PC-9 (cell line): ENCODE measurements at regions not wholly inside any gene's neighbourhood (a gene's known extent, or its start where the extent isn't known, plus 50 kb on each side); places are given as distances from the start of the nearest gene placed in this dataset.
A peak's percentile ranks its signal among the peaks of the same experiment; 100 is the strongest.

Experiments
- BruUV-seq: library from RNA; stranded (reverse); fragments of 400-500 nt; replicated peaks from 2 replicates; lab custom pipeline; 2021; lab: Mats Ljungman, UMichigan
- CTCF ChIA-PET: fragments of 300-600 bp; sonication (Branson Sonifier 250); formaldehyde crosslinking; loops from one replicate; lab custom pipeline; 2022; ENCODE audit warnings: antibody characterized with exemption; lab: Charles Lee
- POLR2A ChIA-PET: fragments of 300-600 bp; sonication (Branson Sonifier 250); formaldehyde crosslinking; loops from one replicate; lab custom pipeline; 2022; ENCODE audit warnings: antibody characterized with exemption; ENCODE audit not compliant: unreplicated experiment; lab: Charles Lee
- DNase-seq, 2 experiments: peaks; one replicate each; pipeline versions ENCODE4 v3.0.0 to v3.0.0-alpha.2; 2015 to 2022; ENCODE audit warnings: mixed read lengths in 1 of 2
- H2AFZ ChIP-seq: fragments of 200-600 bp; sonication (generic); 2 replicates; pipeline ENCODE4 v1.8.1; 2017; ENCODE audit warnings: antibody characterized with exemption
- H3F3A ChIP-seq: fragments of 200-600 bp; sonication (generic); 2 replicates; pipeline ENCODE4 v1.8.1; 2017; ENCODE audit warnings: antibody characterized with exemption, mild to moderate bottlenecking, low read depth; ENCODE audit not compliant: insufficient read depth
- H3K27ac ChIP-seq: fragments of 200-600 bp; sonication (generic); 2 replicates; pipeline ENCODE4 v1.6.1; 2016; ENCODE audit warnings: mixed run types
- H3K27me3 ChIP-seq: fragments of 200-600 bp; sonication (generic); 2 replicates; pipeline ENCODE4 v1.6.1; 2016; ENCODE audit warnings: low read depth, mixed run types; ENCODE audit not compliant: insufficient read depth
- H3K36me3 ChIP-seq: fragments of 200-600 bp; sonication (generic); 2 replicates; pipeline ENCODE4 v1.6.1; 2016; ENCODE audit warnings: low read depth, mixed run types
- H3K4me1 ChIP-seq: fragments of 200-600 bp; sonication (generic); replicated peaks from 2 replicates; pipeline ENCODE4 v1.6.1; 2016; ENCODE audit warnings: mixed run types; ENCODE audit not compliant: insufficient read depth
- H3K4me2 ChIP-seq: fragments of 200-600 bp; sonication (generic); 2 replicates; pipeline ENCODE4 v1.6.1; 2017; ENCODE audit warnings: mixed run types
- H3K4me3 ChIP-seq: fragments of 200-600 bp; sonication (generic); 2 replicates; pipeline ENCODE4 v1.6.1; 2016; ENCODE audit warnings: mixed run types
- H3K79me2 ChIP-seq: fragments of 200-600 bp; sonication (generic); 2 replicates; pipeline ENCODE4 v1.6.1; 2017; ENCODE audit warnings: low read depth, mixed run types
- H3K9me2 ChIP-seq: fragments of 200-600 bp; sonication (generic); 2 replicates; pipeline ENCODE4 v1.8.1; 2017; ENCODE audit warnings: mild to moderate bottlenecking; ENCODE audit not compliant: insufficient read depth
- H3K9me3 ChIP-seq: fragments of 200-600 bp; sonication (generic); 2 replicates; pipeline ENCODE4 v1.8.1; 2016; ENCODE audit warnings: low read depth; ENCODE audit not compliant: insufficient read depth
- H4K20me1 ChIP-seq: fragments of 200-600 bp; sonication (generic); 2 replicates; pipeline ENCODE4 v1.8.1; 2017; ENCODE audit not compliant: insufficient read depth
- CTCF ChIP-seq: fragments of 200-600 bp; sonication (generic); conservative IDR thresholded peaks from 2 replicates; pipeline ENCODE4 v1.6.1; 2017; ENCODE audit warnings: mixed run types, antibody characterized with exemption, mild to moderate bottlenecking, moderate library complexity
- EZH2 ChIP-seq: fragments of 200-600 bp; sonication (generic); IDR thresholded peaks from 2 replicates; pipeline ENCODE4 v1.8.0; 2017; ENCODE audit warnings: antibody characterized with exemption, low read depth
- intact Hi-C: fragments of 100-400 bp; cut with micrococcal nuclease; formaldehyde crosslinking; loops from one replicate; pipeline ENCODE4 v1.10.0; 2022; ENCODE audit not compliant: unreplicated experiment

DNA sequence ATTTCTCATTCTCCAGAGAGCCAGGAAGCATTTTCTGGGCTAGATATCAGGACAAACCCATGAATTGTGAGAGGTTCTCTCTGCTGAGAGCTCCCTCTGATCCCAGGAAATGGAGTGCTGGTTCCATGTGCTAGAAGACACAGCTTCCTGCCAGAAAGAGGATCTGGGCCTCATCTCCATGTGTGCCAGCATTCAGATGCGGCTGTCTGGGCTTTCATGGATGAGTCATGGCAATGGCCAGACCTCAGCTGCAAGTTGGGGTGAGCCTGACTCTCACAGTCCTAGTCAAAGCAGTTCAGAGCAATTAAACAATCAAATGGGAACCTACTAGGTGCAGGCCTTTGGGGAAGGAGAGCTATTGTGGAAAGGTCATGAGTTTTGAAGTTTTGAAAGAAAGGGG is 82.3 kb upstream of the EED start:
- no peak overlapping the region for H3K27ac ChIP-seq
- no peaks in the 10 kb centered on the region for H3K36me3 ChIP-seq
- H2AFZ ChIP-seq, result 0 out of 2 replicates have a peak overlapping the region, but pooled peaks have one; percentile 5
- TF ChIP-seq CTCF (no peak), EZH2 (no peak)
- H3K9me3 ChIP-seq, result no peaks in the 10 kb centered on the region
- ChIA-PET POLR2A (no interaction called here), CTCF (interaction anchor here (0.9 kb wide), 1 partner anchor 31 kb away, joined by 4 read pairs; no protein-coding TSS in a partner anchor)
- H3K4me3 ChIP-seq, result no peak overlapping the region
- no peaks in the 10 kb centered on the region for H4K20me1 ChIP-seq
- H3K4me2 ChIP-seq, result peak overlapping the region; percentile 41; the same call in 1 of the 2 replicates
- peaks cover 56% of the 10 kb centered on the region for H3K4me1 ChIP-seq
- H3K27me3 ChIP-seq, result no peaks in the 10 kb centered on the region
- DNase-seq, result no peak
- no peaks in the 10 kb centered on the region for H3K79me2 ChIP-seq
- no TSS peak for BruUV-seq
- no peaks in the 10 kb centered on the region for H3K9me2 ChIP-seq
- peaks cover 44% of the 10 kb centered on the region for H3F3A ChIP-seq
- intact Hi-C loops, result no loop called here

DNA sequence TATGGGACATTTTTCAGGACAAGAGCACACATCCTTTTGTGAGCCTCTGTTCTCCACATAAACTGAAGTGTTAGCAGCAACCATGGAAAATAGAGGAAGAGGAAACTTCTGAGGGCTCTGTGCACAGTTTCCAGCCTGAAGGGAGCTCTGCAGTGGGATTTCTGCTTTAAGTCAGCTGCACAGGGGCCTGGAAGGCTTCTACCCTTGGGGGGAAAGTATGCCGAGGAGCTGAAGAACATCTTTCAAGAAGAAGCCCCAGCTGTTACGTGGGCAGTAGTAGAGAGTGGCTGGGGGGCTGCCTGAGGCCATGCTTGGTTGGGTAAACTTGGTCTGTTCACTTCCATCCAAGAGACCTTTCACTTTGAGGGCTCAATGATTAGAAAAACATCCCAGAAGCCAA is 82.7 kb upstream of the EED start:
- TF ChIP-seq EZH2 (no peak), CTCF (no peak)
- Histone ChIP-seq H3K4me3 (no peak overlapping the region), H4K20me1 (no peaks in the 10 kb centered on the region), H3K36me3 (no peaks in the 10 kb centered on the region), H2AFZ (0 out of 2 replicates have a peak overlapping the region, but pooled peaks have one; percentile 5), H3K4me2 (0 out of 2 replicates have a peak overlapping the region, but pooled peaks have one; percentile 41), H3K79me2 (no peaks in the 10 kb centered on the region), H3F3A (peaks cover 40% of the 10 kb centered on the region), H3K9me3 (no peaks in the 10 kb centered on the region), H3K27me3 (no peaks in the 10 kb centered on the region), H3K27ac (0 out of 2 replicates have a peak overlapping the region, but pooled peaks have one; percentile 36), H3K9me2 (no peaks in the 10 kb centered on the region), H3K4me1 (peaks cover 53% of the 10 kb centered on the region)
- DNase-seq, result no peak
- BruUV-seq, result no TSS peak
- intact Hi-C loops, result no loop called here
- CTCF ChIA-PET, result interaction anchor here (0.9 kb wide), 1 partner anchor 31 kb away, joined by 4 read pairs; no protein-coding TSS in a partner anchor
- POLR2A ChIA-PET, result no interaction called here

DNA sequence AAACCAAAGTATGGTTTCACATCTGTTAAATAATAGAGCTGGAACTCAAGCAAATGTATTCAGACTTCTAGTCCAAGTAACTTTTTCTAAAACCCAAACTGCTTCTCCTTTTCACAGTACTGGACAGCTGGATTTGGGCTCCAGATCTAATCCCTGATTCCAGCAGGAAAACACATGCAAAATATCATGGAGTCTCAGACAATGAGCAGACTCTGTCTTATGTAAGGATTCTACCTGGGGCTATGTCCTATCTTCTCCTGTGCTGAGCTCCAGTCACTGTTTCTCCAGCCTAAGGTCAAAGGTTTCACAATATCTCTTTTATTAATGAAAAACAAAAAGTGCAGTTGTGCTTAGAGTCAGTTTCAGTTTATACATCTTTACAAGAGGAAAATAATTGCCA is 83.2 kb upstream of the EED start:
- Histone ChIP-seq H3K4me2 (0 out of 2 replicates have a peak overlapping the region, but pooled peaks have one; percentile 11), H3K9me3 (no peaks in the 10 kb centered on the region), H3K4me3 (no peak overlapping the region), H3K4me1 (peaks cover 50% of the 10 kb centered on the region), H3K27me3 (no peaks in the 10 kb centered on the region), H2AFZ (no peak overlapping the region), H3K9me2 (no peaks in the 10 kb centered on the region), H3F3A (peaks cover 39% of the 10 kb centered on the region), H3K79me2 (no peaks in the 10 kb centered on the region), H4K20me1 (no peaks in the 10 kb centered on the region), H3K36me3 (no peaks in the 10 kb centered on the region), H3K27ac (peak overlapping the region; percentile 36)
- TF ChIP-seq EZH2 (no peak), CTCF (no peak)
- ChIA-PET POLR2A (no interaction called here), CTCF (no interaction called here)
- intact Hi-C loops, result no loop called here
- BruUV-seq, result no TSS peak
- no peak for DNase-seq
